Dedifferentiated amniotic fluid mesenchymal stem cell (primary cell): ENCODE measurements at regions not wholly inside any gene's neighbourhood (a gene's known extent, or its start where the extent isn't known, plus 50 kb on each side); places are given as distances from the start of the nearest gene placed in this dataset.
"Not testable (repeated sequence)": the region's sequence is repeated elsewhere in the genome, so short reads cannot be mapped to it uniquely, and the experiment has no call there.

ENCODE experiments used
- DNase-seq: peaks from one replicate; pipeline ENCODE4 v3.0.0-alpha.2; 2016; ENCODE audit errors: extremely low spot score

DNA sequence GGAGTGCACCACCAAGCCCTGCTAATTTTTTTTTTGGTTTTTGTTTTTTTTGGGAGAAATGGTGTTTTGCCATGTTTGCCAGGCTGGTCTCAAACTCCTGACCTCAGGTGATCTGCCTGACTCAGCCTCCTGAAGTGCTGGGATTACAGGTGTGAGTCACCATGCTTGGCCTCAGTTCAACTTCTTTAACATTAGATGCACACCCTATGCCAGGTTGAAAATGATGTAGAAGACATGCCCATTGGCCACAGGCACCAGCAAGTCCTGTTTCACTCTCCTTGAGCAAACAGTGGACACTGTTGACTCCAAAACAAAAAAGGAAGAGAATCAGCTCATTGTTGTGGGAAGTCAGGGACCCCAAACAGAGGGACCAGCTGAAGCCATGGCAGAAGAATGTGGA, 1205.3 kb downstream of the REEP3 start:
- DNase-seq: no peak

DNA sequence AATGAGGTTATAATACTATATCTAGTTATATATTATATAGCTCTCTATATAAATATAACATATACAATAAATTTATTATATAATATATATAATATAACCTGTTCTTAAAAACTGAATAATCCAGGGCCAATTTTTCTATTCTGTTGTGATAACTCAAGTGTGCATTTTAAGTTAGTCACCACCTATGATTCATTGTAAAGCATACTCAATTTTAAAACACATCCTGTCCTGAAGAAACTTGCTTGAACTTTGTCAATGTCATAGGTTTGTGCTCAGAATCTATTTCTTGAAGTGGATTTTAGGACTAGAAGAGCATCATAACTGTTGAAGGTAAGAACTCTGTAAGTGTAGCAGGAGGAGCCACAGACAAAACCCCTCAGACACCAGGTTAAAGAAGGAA, 1209.8 kb downstream of the REEP3 start:
- DNase-seq: no peak

- no peak for DNase-seq
These were observed 1211.3 kb downstream of the REEP3 start for GRCh38 chr10:64732372-64732957.

- DNase-seq: no peak
These were observed 1212.8 kb downstream of the REEP3 start for GRCh38 chr10:64733980-64734379.

GRCh38 chr10:64738462-64738861, 1217.3 kb downstream of the REEP3 start:
- no peak for DNase-seq

GRCh38 chr10:64745565-64745964, 1224.4 kb downstream of the REEP3 start:
- DNase-seq: no peak

- no peak for DNase-seq
These were observed 1229.5 kb downstream of the REEP3 start for GRCh38 chr10:64750672-64751071.

- no peak for DNase-seq
These were observed 1232.3 kb downstream of the REEP3 start for GRCh38 chr10:64753516-64753915.

DNA sequence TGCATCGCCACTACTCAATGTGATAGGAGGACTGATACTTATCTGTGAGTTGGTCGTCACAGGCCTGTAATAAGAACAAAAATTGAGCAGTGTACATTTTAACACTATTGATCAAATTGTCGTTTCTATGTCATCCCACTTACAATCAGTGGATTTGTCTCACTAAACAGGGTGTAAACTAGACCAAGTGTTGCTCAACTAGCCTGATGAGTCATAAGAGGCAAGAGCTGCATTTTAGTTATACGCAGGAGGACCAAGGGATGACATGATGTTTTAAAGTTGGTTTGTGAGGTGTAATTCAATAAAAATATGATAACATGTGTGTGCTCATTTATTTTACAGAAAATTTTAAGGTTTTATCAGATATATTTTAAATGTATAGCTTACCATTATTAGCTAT, 1239.2 kb downstream of the REEP3 start:
- DNase-seq: no peak

GRCh38 chr10:64762861-64763260, 1241.7 kb downstream of the REEP3 start:
- DNase-seq: no peak

- no peak for DNase-seq
These were observed 1244.3 kb downstream of the REEP3 start for GRCh38 chr10:64765498-64765897.

DNA sequence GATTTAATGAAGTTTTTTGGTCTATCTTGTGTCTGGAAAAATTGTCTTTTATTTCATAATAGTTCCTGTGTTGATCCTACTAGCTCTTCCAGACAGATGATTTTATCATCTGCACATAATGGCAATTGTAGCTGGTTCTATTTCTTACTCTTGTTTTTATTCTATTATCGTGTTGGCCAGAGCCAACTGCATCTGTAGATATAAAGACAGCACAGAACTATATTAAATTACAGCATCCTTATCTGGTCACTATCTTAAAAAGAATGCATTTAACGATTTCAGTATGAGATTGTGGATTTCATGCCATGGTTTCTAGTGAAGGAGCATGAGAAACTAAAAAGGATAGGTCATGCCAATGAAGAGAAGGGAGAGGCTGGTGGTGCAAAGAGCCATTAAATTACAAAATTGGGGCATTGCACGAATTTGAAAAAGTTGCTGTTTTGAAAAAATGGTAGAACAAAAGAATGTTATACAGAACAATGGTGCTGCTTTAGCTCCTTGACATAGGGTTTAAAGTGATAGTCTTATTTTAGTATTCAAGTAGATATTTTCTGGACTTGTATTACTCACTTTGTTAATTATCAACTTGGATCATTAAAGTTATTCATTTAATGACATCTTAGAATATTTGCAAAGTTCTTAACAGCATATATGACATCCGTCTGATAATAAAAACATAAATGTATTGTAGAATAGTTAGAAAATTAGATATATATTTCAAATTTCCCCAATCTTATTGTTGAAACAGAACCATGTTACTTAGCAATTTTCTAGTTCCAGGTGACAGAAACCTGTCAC, 1250.3 kb downstream of the REEP3 start:
- DNase-seq: no peak

DNA sequence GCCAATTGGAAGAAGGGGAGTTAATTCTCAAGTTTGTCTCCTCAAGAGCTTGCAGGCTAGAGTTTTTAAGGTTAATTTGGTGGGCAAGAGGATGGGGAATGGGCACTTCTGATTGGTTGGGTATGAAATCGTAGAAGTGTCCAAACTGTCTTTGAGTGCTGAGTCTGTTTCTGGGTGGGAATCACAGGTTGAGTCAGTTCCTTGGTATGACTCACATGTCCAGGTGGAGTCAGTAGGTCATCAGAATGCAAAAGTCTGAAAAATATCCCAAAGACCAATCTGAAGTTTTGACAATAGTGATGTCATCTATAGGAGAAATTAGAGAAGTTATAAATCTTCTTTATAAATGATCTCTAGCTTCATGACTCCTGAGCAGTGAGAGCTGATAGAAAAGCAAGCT, 1252.2 kb downstream of the REEP3 start:
- no peak for DNase-seq

- DNase-seq: not testable (repeated sequence)
These were observed 1263.2 kb downstream of the REEP3 start for GRCh38 chr10:64784451-64784850.

DNA sequence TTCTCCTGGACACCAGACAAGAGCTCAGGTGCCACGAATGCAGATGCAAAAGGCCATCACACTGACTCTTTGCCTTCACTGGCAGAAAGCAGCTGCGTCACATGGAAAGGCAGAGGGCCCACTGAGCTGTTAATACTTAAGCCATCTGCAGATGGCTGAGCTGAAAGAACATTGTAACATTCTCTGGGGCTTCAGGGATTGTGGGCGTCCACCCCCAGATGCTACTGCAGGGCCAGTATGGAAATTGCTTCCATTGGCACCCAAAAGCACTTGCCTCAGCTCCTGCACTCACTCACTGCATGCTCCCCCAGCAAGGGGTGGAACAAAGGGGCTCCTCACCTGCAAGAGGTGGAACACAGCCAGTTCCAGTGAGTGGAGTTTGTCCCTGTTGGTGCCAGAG, 1264.6 kb downstream of the REEP3 start:
- no peak for DNase-seq

GRCh38 chr10:64786989-64787388, 1265.8 kb downstream of the REEP3 start:
- no peak for DNase-seq

- DNase-seq: no peak
These were observed 1274.6 kb downstream of the REEP3 start for GRCh38 chr10:64795847-64796246.

DNA sequence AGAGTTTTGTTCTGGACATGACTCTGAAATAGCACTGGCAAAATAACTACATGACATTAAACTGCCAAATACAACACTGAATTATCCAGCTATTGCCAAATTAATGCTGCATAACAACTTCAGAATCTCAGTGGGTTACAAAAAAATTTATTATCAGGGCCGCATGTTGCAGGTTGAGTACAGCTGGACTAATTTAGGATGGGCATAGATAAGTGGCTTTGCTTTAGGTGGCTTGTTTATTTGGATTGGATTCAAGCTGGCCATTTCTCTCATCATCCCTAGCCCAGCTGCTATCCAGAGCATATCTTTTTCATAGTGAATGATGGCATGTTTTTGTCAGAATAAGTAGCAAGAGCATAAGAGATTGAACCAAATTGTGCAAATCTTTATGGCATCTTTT, 1277.1 kb downstream of the REEP3 start:
- no peak for DNase-seq

DNA sequence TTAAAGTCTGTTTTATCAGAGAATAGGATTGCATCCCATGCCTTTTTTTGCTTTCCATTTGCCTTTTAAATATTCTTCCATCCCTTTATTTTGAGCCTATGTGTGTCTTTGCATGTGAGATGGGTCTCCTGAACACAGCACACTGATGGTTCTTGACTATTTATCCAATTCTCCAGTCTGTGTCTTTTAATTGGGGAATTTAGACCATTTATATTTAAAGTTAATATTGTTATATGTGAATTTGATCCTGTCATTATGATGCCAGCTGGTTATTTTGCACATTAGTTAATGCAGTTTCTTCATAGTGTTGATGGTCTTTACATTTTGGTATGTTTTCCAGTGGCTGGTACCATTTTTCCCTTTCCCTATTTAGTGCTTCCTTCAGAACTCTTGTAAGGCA, 1287.0 kb downstream of the REEP3 start:
- not testable (repeated sequence) for DNase-seq

- not testable (repeated sequence) for DNase-seq
These were observed 1288.8 kb downstream of the REEP3 start for GRCh38 chr10:64810046-64810445.

DNA sequence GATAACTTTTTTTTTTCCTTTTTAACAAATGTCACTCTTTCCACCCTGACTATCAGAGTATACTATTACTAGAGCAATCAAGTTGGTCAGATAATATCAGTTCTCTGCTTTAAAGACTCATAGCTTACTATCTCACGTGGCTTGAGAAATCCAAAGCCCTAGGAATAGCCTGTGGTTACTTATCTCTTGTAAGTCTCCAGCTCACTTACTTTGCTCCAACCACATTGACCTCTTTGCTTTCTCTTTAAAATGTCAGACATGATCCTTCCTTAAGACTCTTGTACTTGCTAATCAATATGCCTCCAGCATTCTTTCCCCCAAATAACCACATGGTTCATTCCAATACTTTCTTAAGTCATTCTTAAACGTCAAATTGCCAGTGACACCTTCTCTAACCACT, 1292.2 kb downstream of the REEP3 start:
- no peak for DNase-seq

GRCh38 chr10:64814201-64814600, 1293.0 kb downstream of the REEP3 start:
- DNase-seq: no peak

- DNase-seq: no peak
These were observed 1308.7 kb downstream of the REEP3 start for GRCh38 chr10:64829888-64830412.
